HG02623 (cell line): ENCODE measurements at regions not wholly inside any gene's neighbourhood (a gene's known extent, or its start where the extent isn't known, plus 50 kb on each side); places are given as distances from the start of the nearest gene placed in this dataset.
"Not testable (repeated sequence)": the region's sequence is repeated elsewhere in the genome, so short reads cannot be mapped to it uniquely, and the experiment has no call there.

Experiments
- ATAC-seq: cut with Tn5 transposase; IDR thresholded peaks from one replicate; pipeline ENCODE4 v1.9.1; 2021; ENCODE audit warnings: moderate library complexity; ENCODE audit not compliant: unreplicated experiment

DNA sequence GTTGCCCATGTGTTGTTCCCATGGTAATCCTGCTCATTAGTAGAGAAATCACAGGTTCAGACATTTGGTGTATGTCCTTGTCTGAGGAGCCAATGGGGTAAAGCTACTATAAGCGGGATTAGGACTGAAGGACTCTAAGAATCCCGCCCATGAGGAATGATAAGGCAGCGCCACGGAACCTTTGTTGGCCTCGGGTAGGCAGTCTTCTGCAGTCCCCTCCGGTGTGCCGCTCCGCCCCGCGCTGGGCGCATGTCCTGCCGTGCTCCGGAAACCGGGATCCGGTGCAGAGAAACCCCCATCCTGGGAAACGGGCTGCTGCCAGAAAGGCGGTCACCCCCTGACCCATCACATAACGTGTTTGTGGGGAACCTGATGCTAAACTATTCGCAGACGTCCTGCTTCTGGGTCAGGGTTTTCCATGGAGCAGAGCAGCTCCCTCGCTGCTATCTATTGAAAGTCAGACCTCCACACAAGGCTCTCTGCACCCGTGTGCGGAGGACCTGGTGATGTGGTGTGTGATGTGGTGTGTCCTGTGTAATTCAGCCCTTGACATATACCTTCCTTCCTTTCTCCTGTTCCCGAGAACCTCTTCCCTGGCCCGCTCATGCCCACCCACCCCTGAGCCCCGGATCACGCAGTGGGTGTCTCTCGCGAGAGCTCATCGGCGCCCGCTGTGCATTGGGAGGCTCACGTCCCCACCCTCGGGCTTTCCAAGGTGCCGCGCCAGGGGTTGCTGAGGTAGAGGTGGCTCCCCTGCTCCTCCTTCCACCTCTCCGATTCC, 220.8 kb upstream of the HSFY1 start:
- ATAC-seq: not testable (repeated sequence)

DNA sequence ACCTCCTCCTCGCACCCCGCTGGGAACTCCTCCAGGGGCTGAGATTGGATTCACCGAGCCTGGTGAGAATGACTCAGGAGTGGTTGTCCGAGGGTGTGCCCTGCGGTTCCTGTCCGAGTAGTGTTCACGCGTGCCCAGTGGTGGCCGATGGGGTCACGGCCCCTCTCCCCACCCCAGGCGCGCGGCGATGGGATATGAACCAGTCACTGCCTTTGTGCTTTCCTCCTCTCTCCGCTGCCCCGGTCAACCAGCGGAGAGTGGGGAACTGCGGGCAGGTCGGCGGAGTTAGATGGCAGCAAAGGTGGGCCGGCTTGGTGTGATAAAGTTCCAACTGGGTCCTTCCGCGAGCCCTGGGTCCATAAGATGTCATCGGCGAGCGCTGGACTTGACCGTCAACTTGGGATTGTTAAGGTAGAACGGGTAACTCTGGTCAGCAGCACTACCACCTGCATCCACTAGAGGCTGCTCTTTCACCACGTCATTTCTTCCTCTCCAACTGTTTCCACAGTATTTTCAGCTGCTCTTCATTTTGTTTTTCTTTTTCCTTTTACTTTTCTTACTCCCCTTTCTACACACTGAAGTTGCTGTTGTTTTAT, 220.1 kb upstream of the HSFY1 start:
- ATAC-seq: peak; percentile 81

DNA sequence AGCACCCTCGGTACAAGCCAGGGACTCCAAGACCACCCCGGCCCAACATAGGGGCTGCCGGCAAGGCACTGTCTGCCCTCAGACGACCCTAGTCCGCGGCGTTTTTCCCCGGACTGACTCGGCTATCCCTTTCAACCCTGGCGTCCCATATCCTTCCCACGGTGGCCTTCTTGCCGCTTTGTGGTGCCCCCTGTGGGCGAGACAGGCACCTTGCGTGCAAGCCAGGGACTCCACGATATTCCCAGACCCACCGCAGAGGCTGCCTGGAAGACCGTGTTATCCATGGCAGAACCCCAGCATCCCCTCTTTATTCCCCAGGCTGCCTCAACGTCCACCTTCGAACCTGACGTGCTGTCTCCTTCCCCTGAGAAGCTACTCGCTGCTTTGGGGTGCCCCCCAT, 204.0 kb upstream of the HSFY1 start:
- not testable (repeated sequence) for ATAC-seq
